Gastroesophageal sphincter (tissue), 3 donors: ENCODE measurements at regions not wholly inside any gene's neighbourhood (a gene's known extent, or its start where the extent isn't known, plus 50 kb on each side); places are given as distances from the start of the nearest gene placed in this dataset.

Experiments
- CTCF ChIP-seq, 4 experiments: fragments of 200-600 bp in 2 of 4; fragments of 450-650 bp in 2 of 4; sonication (generic) in 1 of 4; IDR thresholded peaks; one replicate each; pipeline ENCODE4 v1.5.1; 2017 to 2019; ENCODE audit warnings: antibody characterized with exemption in 4 of 4, mild to moderate bottlenecking in 2 of 4, moderate library complexity in 2 of 4
- POLR2A ChIP-seq, 2 donors: fragments of 450-650 bp; IDR thresholded peaks; one replicate each; pipeline ENCODE4 v1.6.1; 2017; ENCODE audit warnings: antibody characterized with exemption in 2 of 2, mild to moderate bottlenecking in 2 of 2, moderate library complexity in 1 of 2
- POLR2AphosphoS5 ChIP-seq: sonication (generic); formaldehyde crosslinking; IDR thresholded peaks from one replicate; pipeline ENCODE4 v1.6.1; 2017; ENCODE audit warnings: antibody characterized with exemption

GRCh38 chr9:69976152-69976551 is 67.5 kb upstream of the MAMDC2 start:
- TF ChIP-seq POLR2A (IDR thresholded peaks at IDR 0.05) (no peak), CTCF (IDR thresholded peaks at IDR 0.05) (no peak), POLR2AphosphoS5 (no peak)
